ENCODE measurements at regions not wholly inside any gene's neighbourhood (a gene's known extent, or its start where the extent isn't known, plus 50 kb on each side); places are given as distances from the start of the nearest gene placed in this dataset.
"Not testable (repeated sequence)": the region's sequence is repeated elsewhere in the genome, so short reads cannot be mapped to it uniquely, and the experiment has no call there.

DNA sequence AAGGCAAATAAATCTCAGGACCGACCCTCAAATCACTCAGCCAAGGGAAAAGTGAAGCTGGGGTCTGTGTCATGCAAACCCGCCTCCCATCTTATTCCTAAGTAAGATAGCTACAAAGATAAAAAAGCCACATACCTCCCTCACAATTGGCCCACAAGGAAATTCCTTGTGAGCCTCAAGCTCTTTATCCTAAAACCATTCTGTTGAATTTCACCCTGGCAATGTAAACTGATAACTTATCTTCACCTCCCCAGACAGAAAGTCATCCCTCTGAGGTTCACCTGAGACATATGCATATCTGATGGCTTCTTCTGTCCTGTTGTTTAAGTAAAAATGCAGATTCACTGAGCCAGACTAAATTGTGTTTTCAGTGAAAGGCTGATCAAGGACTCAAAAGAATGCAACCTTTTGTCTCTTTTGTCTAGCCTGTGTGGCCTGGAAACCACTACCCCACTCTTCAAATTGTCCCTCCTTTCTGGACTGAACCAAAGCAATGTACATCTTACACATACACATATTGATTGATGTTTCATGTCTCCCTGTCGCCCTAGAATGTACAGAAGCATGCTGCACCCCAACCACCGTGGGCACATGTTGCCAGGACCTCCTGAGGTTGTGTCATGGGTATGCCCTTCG, 91.3 kb downstream of the MFAP3L start:
- DNase-seq, result no peak

DNA sequence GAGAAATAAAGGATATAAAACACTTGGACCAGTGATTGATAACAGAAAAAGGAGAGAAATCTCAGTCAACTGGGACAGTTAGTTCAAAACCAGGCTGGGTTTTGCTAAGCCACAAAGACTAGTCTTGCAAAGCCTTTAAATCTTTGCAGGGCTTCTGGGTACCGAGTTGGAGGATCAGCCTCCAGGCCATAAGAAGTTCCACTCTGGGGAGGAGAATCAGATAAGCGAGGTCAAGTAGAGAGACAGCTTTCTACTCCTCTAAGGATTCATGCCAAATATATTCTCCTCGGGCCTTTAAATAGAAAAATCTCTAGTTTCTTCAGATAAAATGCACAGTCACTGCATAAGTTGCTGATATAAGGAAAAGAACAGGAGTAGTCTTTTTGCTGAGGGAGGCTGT, 92.7 kb downstream of the MFAP3L start:
- no peak for DNase-seq

DNA sequence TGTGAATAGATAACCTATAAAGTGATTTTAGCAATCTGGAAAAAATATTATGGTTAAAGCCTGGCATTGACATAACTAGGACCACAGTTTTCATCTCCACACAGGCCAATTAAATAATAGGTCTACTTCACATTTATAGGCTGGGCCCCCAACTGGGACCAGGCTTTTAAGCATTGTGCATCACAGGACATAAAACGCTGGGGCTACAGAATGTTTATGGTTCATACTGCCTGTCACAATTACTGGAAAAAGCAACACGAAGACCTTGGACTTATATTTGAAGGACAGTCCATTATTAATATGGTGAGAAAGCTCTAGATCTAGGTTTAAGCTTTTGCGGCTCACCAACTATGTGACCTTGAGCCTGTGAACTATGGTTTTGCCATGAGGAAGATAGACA, 94.2 kb downstream of the MFAP3L start:
- no peak for DNase-seq

DNA sequence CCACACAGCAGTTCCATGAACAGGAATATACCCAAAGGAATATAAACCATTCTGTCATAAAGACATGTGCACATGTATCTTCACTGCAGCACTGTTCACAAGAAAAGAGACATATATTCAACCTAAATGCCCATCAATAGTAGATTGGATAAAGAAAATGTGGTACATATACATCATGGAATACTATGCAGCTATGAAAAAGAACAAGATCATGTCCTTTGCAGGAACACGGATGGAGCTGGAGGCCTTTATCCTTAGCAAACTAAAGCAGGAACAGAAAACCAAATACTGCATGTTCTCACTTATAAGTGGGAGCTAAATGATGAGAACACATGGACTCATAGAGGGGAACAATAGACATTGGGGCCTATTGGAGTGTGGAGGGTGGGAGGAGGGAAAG, 95.4 kb downstream of the MFAP3L start:
- DNase-seq, result not testable (repeated sequence)

DNA sequence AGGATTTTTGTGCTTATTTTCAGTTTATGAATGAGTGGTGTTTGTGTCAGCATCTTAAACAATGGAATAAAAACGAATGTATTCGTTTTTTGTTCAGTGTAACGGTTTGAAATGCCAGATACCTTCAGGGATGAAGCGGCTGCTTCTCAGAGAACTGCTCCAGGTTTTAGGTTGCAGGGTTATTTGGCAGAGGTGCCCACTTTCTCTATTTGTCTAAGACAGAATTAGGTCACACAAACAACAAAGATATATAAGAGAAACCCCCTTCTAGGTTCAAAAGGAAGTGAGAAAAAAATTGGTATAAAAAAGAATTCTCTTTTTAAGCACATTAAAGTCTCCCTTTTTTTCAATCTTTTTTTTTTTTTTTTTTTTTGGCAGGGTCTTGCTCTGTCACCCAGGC, 98.9 kb downstream of the MFAP3L start:
- no peak for DNase-seq

DNA sequence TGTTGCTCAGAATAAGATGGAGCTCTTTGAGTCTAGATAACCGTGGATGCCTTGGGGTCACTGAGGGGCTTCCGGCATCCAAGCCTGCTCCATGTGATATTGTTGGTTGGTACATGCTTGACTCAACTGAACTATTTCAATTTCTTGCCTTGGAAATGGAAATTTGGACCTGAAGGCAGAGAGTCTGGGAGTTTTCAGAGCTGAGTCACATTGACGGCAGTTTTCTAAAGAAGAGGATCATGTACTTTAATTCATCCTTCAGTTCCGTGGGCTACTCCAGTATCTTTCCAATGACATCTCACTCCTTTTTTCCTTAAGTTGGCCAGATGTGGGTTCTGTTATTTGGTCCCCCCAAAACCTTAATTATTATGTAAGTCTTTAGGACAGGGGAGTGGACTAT, 100.5 kb downstream of the MFAP3L start:
- no peak for DNase-seq

DNA sequence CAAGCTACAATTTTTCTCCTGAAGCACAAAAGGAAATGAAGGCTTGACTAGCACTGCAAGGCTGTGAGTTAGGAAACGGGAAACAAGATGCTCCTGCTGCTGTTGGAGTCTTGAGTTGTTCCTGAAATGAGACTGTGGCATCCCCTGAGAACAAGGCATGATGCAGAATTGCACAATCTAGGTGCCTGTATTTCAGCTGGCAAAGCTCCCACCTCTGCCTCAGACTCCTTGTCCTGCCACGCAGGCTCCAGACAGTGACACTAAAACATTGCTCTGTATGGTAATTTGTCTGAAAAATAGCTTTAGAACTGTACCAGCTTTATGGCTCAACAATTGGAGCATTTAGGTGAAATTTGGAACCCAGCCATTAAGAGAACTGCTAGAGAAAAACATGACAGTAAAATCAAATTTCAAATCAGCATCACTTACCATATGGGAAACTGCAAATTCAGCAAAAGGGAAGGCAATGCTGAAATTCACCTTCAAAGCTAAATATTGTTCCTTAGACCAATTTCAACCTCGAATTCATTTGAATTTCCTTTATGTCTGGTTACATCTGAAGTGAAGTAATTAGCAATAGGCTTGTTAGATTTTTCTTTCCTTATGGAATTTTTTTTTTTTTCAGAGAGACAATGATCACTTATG, 103.4 kb downstream of the MFAP3L start:
- no peak for DNase-seq

DNA sequence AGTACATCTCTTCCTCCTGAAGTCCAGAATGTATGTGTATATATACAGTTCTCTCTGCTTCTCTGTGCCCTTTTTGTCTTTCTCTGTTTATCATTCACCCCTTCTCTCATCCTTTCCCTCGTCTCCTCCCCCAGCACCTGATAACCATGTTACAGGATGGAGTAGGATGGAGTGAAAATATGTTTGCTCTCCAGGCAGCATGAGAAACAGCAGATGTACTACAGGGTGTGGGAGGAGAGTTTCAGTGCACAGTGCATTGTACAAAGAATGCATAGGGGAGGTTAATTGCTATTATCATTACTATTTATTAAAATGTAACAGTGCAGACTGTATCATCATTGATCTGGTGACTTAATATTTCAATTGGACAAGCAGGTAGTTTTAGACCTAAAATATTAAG, 104.5 kb downstream of the MFAP3L start:
- no peak for DNase-seq

DNA sequence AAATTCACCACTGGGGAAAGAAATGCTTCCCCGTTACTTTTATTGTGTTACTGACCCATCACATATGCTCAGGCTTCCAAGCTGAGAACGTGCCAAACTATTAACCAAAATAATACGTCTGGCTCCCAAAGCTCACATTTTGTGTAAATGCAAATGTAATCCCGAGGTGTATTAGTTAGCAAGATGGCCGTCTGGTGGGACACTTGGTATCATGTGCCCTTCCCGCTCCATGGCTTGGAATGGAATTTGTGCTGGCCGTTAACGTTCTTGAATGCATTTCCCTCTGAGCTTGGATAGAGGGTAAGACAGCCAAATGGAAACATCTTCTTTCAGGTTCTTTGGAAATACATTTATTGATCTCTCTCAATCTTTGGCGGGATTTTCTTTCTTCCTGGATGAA, 105.0 kb downstream of the MFAP3L start:
- DNase-seq, result no peak

DNA sequence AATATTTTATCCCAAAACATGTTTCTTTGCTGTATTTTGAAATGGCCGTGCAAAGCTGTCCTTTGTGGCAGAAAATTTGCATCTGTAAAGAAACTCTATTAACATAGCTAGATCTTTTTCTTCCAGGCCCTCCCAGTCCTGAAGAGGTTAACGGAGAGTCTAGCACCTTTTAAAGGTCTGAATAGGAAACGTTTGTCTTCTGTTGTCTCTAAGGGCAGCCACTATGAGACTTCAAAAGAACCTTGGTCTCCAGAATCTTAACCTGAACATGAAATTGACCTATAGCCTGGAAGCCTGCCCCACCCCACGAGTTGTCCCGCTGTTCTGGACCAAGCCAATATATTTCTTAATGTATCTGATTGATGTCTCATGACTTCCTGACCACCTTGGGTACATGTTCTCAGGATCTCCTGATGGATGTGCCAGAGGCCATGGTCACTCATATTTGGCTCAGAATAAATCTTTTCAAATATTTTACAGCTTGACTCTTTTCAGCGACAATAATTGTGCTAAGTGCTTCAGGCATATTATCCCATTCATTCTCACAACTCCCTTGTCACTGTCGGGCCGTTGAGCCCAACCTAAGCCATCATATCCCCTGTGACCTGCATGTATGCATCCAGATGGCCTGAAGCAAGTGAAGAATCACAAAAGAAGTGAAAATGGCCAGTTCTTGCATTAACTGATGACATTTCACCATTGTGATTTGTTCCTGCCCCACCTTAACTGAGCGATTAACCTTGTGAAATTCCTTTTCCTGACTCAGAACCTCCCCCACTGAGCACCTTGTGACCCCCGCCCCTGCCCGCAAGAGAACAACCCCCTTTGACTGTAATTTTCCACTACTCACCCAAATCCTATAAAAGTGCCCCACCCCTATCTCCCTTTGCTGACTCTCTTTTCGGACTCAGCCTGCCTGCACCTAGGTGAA, 106.7 kb downstream of the MFAP3L start:
- DNase-seq, result not testable (repeated sequence)

DNA sequence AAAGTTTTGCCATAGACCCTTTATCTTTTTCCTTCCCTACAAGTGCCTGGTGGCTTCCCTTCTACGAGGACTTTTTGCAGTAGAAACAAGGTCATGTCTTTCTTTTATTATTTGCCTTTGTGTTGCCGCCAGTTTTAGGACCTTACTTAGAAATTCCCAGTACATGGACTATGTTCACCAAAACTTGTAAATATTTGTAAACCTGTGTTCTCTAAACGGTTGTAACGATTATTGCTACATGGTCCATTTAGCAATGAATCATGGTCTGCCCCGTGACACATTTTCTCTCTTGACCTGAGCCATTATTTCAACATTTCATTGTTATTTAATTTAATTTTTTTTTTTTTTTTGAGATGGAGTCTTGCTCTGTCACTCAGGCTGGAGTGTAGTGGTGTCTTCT, 110.7 kb downstream of the MFAP3L start:
- no peak for DNase-seq

DNA sequence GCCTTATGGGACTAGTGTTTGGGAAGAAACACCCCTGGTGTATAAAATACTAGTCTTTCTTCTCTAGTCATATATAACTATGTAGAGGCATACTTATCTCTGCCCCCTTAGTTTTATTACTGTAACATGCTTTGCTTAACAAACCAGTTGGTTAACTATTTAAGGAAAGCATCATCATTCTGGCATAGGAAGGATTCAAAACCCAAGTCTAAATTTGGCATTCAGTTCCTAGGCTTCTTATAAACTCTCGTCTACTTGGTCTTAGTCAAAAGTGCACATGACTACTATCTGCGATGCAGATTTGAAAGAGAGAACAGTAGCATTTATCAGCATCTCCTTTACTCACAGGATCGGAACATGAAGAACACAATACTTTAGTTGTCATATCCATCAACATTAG, 111.3 kb downstream of the MFAP3L start:
- no peak for DNase-seq

DNA sequence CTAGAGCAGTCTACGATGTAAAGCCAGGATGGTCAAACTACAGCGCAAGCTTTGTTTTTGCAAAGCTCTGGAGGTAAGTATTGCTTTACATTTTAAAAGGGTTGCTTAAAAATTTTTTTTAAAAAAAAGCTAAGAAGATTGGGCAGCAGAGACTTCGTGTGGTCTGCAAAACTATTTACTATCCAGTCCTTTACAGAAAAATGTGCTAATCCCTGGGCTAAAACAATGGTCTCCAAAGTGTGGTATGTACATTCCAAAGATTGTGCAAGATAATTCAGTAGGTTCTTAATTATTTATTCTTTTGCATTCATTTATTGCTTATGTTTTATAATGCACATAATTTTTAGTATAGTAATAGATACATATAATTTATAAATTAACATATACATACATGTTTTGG, 113.2 kb downstream of the MFAP3L start:
- no peak for DNase-seq

DNA sequence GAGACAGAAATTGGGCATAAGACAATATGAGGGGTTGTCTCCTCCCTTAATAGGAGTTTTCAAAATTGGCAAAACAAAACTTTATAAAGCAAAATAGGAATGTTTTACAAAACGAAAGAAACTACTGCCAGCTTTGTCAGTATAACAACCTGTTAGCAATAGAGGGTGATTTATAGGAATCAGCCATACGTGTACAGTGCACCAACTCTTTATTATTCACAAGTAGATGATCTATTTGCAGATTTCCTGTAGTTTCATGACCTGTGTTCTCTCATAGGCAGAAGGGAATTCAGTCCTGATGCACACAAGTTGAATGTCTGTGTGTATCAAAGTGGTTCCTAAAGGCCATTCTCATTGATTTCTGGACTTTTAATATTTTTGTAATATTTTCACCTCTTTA, 116.3 kb downstream of the MFAP3L start:
- DNase-seq, result no peak

DNA sequence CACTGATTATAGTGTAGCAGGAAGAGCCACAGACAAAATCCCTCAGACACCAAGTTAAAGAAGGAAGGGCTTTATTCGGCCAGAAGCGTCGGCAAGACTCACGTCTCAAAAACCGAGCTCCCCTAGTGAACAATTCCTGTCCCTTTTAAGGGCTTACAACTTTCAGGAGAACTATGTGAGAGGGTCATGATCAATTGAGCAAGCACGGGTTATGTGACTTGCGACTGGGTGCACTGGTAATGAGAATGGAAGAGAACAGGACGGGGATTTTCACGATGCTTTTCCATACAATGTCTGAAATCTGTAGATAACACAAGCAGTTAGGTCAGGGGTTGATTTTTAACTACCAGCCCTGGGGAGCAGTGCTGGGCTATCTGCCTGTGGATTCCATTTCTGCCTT, 116.7 kb downstream of the MFAP3L start:
- DNase-seq, result no peak

DNA sequence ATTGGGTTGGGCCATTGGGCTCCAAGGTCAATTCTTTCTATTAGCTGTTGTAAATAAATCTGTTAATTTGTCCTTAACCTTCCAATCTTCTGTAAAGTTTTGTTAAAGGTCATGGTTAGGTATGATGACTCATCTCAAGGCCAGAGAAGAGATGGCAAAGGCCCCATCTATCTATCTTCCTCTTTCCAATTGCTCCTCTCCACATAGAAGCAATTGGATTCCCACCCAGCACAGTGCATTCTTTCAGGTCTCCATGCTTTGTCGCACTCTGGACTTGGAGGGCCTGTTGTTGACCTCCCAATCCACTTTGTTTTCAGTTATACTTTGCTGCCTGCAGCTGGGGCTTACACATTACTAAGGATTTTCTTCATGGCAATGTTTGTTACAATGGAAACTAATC, 118.5 kb downstream of the MFAP3L start:
- no peak for DNase-seq

DNA sequence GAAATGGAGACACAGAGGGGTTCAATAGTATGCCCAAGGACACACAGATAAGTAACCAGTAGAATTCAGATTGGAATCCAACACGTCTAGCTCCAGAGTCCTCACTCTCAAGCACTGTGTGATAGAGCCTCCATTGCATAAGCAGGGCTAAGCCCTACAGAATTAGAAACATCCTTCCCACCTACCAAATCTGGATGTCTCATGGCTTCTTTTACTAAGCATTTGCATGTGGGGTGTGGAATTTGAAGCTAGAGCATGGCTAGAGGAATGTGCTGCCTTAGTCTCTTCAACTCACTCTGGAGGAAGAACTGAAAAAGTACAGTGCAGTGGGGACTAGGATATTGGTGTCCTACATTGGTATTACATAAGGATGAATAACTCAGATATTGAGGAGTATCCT, 119.4 kb downstream of the MFAP3L start:
- DNase-seq, result no peak

DNA sequence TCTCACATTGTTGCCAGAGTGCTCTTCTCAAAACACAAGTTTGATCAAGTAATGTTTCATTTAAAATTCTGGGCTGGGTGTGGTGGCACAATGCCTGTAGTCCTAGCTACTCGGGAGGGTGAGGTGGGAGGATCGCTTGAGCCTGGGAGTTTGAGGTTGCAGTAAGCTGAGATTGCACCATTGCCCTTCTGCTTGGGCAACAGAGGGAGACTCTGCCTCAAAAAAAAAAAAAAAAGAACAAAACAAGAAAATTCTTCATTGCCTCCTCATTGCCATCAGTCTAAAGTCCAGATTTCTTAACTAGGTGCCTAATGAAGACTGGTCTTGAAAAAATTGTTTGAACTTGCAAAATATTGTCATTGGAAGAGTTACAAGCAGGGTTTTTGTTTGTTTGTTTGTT, 120.1 kb downstream of the MFAP3L start:
- DNase-seq, result no peak

DNA sequence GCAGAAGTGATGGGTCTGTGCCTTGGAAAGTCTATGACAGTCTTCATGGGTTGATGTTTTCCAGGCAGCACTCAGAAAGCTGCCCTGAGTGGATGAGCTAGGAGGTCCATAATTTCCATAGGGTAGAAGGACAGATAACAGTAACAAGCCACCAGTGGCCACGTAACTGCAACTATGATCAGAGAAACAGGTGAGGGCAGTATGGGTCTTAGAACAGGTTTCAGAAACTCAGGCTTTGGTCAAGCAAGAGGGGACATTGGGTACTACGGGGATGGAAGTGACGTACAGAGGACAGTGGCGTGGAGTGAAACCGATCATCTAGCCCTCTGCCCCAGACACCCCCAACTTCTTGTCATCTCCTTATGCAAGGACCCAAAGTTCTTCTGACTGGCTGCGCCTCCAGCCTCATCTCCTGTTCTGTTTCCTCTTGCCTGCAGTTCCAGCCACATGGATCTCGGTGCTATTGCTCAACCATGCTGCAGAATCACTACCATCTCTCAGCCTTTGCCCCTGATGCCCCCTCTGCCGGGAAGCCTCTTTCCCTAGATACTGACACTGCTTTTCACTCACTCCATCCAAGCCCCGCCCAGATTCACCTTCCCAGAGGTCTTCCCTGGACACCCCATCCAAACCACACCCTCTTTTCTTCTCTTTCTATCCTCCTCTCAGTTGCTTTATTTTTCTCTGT, 123.4 kb downstream of the MFAP3L start:
- DNase-seq, result no peak

DNA sequence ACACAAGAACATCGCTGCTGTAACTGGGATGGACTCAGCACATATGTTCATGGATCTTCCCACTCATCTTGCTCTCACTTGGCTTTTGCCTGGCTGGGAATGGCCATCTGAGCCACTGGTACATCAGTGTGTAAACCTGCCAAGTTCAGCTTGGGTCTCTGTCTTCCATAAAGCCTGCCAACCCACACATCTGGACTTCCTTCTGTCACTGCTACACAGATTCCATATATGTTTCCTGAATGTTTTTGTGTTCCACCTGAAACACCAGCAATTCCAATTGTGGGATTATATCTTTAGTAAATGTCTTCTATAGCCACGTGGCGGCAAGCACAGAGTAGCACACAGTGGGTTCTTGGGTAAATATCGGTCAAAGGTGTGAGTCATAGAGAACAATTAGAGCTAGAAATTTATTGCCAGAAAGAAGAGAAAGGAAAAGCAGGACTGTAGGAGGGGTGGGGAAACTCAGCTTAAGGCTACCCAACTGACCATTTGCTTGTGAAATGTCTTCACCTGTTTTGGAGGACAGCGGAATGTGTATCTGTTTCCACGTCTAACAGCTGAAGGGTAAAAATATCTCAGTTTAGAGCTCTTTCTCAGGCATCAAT, 125.9 kb downstream of the MFAP3L start:
- DNase-seq, result no peak

DNA sequence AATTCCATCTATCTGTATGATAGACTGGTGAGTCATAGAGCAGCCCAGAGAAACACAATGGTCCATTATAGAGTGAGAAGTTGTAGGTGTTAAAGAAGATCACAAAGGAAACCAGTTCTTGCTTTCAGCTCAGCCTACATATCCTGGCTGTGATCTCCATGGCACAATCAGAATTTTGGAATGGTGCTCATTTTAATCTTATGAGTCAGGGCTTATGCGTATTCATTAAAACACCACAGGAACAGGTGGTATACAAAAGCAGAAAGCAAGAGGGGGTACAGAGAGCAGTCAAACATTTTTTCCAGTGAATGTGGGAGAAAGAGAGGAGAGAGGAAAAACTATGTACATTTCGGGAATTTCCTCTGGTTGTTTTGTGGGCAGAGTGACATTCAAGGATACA, 126.9 kb downstream of the MFAP3L start:
- no peak for DNase-seq

DNA sequence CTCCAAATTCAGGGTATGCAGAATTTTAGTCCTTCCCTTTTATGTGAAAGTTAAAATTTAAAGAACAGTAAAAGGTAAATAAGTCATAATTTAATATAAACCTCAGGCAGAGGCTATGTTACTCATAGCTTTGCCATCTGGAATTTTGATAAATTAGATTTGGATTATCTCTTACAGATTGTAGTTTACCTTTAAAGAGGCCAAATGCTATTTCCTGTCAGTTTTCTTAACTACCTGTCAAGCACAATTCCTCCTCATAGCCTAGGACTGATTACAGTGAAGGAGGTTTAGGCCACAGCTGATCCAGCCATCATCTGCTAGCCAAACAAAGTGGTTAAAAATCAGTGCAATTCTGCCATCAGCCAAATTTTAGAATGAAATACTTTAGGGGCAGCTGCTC, 128.1 kb downstream of the MFAP3L start:
- DNase-seq, result no peak

DNA sequence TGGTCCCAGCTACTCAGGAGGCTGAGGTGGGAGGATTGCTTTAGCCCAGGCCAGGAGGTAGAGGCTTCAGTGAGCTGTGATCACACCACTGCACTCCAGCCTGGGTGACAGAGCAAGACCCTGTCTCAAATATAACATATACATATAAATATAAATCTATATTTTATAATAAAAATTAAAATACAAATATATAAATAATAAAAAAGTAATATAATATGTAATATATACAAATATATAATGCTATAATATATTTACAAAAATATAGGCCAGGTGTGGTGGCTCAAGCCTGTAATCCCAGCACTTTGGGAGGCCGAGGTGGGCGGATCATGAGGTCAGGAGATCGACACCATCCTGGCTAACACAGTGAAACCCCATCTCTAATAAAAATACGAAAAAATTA, 131.4 kb downstream of the MFAP3L start:
- DNase-seq, result not testable (repeated sequence)
